ENCODE measurements at regions not wholly inside any gene's neighbourhood (a gene's known extent, or its start where the extent isn't known, plus 50 kb on each side); places are given as distances from the start of the nearest gene placed in this dataset.

- no peak for TF ChIP-seq CTCF (IDR thresholded peaks at IDR 0.05; ENCODE audit: low read depth, low read length, poor library complexity, severe bottlenecking)
- no peak for TF ChIP-seq EZH2phosphoT487 (IDR thresholded peaks at IDR 0.05; ENCODE audit: borderline replicate concordance, low read length)
Measured at GRCh38 chr16:73813527-73813926, 483.1 kb upstream of the PSMD7 start.

Measured in DOHH2 (cell line).